ENCODE measurements at regions not wholly inside any gene's neighbourhood (a gene's known extent, or its start where the extent isn't known, plus 50 kb on each side); places are given as distances from the start of the nearest gene placed in this dataset.
"Not testable (repeated sequence)": the region's sequence is repeated elsewhere in the genome, so short reads cannot be mapped to it uniquely, and the experiment has no call there.

GRCh38 chr9:29437526-29437925 lies 1864.2 kb upstream of the C9orf72 start:
- no peak overlapping the region for H3K4me3 ChIP-seq
- H3K36me3 ChIP-seq (replicated peaks) = no peaks in the 10 kb centered on the region
- in situ Hi-C loops (cut with MboI; ENCODE audit: low sequenced_read_pairs) = no loop called here
- H3K9me3 ChIP-seq = no peaks in the 10 kb centered on the region
- no peaks in the 10 kb centered on the region for H3K4me1 ChIP-seq
- no peak for DNase-seq (ENCODE audit: low spot score in 2 of 2)
- H3K27me3 ChIP-seq (ENCODE audit: low read depth) = no peaks in the 10 kb centered on the region

GRCh38 chr9:29439961-29440360 lies 1866.7 kb upstream of the C9orf72 start:
- Histone ChIP-seq H3K36me3 (replicated peaks) (no peaks in the 10 kb centered on the region), H3K9me3 (no peaks in the 10 kb centered on the region), H3K4me1 (no peaks in the 10 kb centered on the region), H3K27me3 (ENCODE audit: low read depth) (no peaks in the 10 kb centered on the region), H3K4me3 (no peak overlapping the region)
- in situ Hi-C loops (cut with MboI; ENCODE audit: low sequenced_read_pairs) = no loop called here
- DNase-seq (ENCODE audit: low spot score in 2 of 2) = no peak

GRCh38 chr9:29440449-29440848 lies 1867.2 kb upstream of the C9orf72 start:
- H3K4me1 ChIP-seq = no peaks in the 10 kb centered on the region
- H3K36me3 ChIP-seq (replicated peaks) = no peaks in the 10 kb centered on the region
- H3K4me3 ChIP-seq = no peak overlapping the region
- H3K27me3 ChIP-seq (ENCODE audit: low read depth) = no peaks in the 10 kb centered on the region
- in situ Hi-C loops (cut with MboI; ENCODE audit: low sequenced_read_pairs) = no loop called here
- H3K9me3 ChIP-seq = no peaks in the 10 kb centered on the region
- DNase-seq (ENCODE audit: low spot score in 2 of 2) = no peak

- no peaks in the 10 kb centered on the region for H3K4me1 ChIP-seq
- H3K27me3 ChIP-seq (ENCODE audit: low read depth) = no peaks in the 10 kb centered on the region
- no peak overlapping the region for H3K4me3 ChIP-seq
- no peak for DNase-seq (ENCODE audit: low spot score in 2 of 2)
- H3K36me3 ChIP-seq (replicated peaks) = no peaks in the 10 kb centered on the region
- H3K9me3 ChIP-seq = no peaks in the 10 kb centered on the region
- in situ Hi-C loops (cut with MboI; ENCODE audit: low sequenced_read_pairs) = no loop called here
Measured at GRCh38 chr9:29445751-29446150, 1872.5 kb upstream of the C9orf72 start.

- DNase-seq (ENCODE audit: low spot score in 2 of 2) = no peak
- in situ Hi-C loops (cut with MboI; ENCODE audit: low sequenced_read_pairs) = no loop called here
- Histone ChIP-seq H3K27me3 (ENCODE audit: low read depth) (no peaks in the 10 kb centered on the region), H3K4me3 (no peak overlapping the region), H3K4me1 (no peaks in the 10 kb centered on the region), H3K9me3 (no peaks in the 10 kb centered on the region), H3K36me3 (replicated peaks) (no peaks in the 10 kb centered on the region)
Measured at GRCh38 chr9:29449306-29449705, 1876.0 kb upstream of the C9orf72 start.

- H3K27me3 ChIP-seq (ENCODE audit: low read depth); in situ Hi-C loops (cut with MboI; ENCODE audit: low sequenced_read_pairs); H3K36me3 ChIP-seq (replicated peaks); H3K9me3 ChIP-seq; H3K4me1 ChIP-seq; DNase-seq (ENCODE audit: low spot score in 2 of 2); H3K4me3 ChIP-seq: not testable (repeated sequence)
Measured at GRCh38 chr9:29450343-29450875, 1877.1 kb upstream of the C9orf72 start.

- H3K27me3 ChIP-seq (ENCODE audit: low read depth) = no peaks in the 10 kb centered on the region
- no peak overlapping the region for H3K4me3 ChIP-seq
- no peaks in the 10 kb centered on the region for H3K36me3 ChIP-seq (replicated peaks)
- no peaks in the 10 kb centered on the region for H3K4me1 ChIP-seq
- H3K9me3 ChIP-seq = no peaks in the 10 kb centered on the region; the same call in 1 of the 2 replicates
- DNase-seq (ENCODE audit: low spot score in 2 of 2) = no peak
- in situ Hi-C loops (cut with MboI; ENCODE audit: low sequenced_read_pairs) = no loop called here
Measured at GRCh38 chr9:29456940-29457339, 1883.7 kb upstream of the C9orf72 start.

GRCh38 chr9:29475471-29475870 lies 1902.2 kb upstream of the C9orf72 start:
- in situ Hi-C loops (cut with MboI; ENCODE audit: low sequenced_read_pairs) = no loop called here
- Histone ChIP-seq H3K4me1 (no peaks in the 10 kb centered on the region), H3K4me3 (no peak overlapping the region), H3K36me3 (replicated peaks) (no peaks in the 10 kb centered on the region), H3K9me3 (no peaks in the 10 kb centered on the region), H3K27me3 (ENCODE audit: low read depth) (no peaks in the 10 kb centered on the region)
- no peak for DNase-seq (ENCODE audit: low spot score in 2 of 2)

- Histone ChIP-seq H3K36me3 (replicated peaks) (no peaks in the 10 kb centered on the region), H3K4me1 (no peaks in the 10 kb centered on the region), H3K27me3 (ENCODE audit: low read depth) (no peaks in the 10 kb centered on the region), H3K9me3 (no peaks in the 10 kb centered on the region), H3K4me3 (no peak overlapping the region)
- no peak for DNase-seq (ENCODE audit: low spot score in 2 of 2)
- in situ Hi-C loops (cut with MboI; ENCODE audit: low sequenced_read_pairs) = no loop called here
Measured at GRCh38 chr9:29511680-29512079, 1938.4 kb upstream of the C9orf72 start.

GRCh38 chr9:29514336-29514735 lies 1941.1 kb upstream of the C9orf72 start:
- Histone ChIP-seq H3K9me3 (no peaks in the 10 kb centered on the region), H3K4me1 (no peaks in the 10 kb centered on the region), H3K4me3 (no peak overlapping the region), H3K27me3 (ENCODE audit: low read depth) (no peaks in the 10 kb centered on the region), H3K36me3 (replicated peaks) (no peaks in the 10 kb centered on the region)
- no peak for DNase-seq (ENCODE audit: low spot score in 2 of 2)
- in situ Hi-C loops (cut with MboI; ENCODE audit: low sequenced_read_pairs) = no loop called here

- H3K4me1 ChIP-seq = no peaks in the 10 kb centered on the region
- H3K4me3 ChIP-seq = no peak overlapping the region
- H3K36me3 ChIP-seq (replicated peaks) = no peaks in the 10 kb centered on the region
- DNase-seq (ENCODE audit: low spot score in 2 of 2) = no peak
- no peaks in the 10 kb centered on the region for H3K9me3 ChIP-seq
- in situ Hi-C loops (cut with MboI; ENCODE audit: low sequenced_read_pairs) = no loop called here
- H3K27me3 ChIP-seq (ENCODE audit: low read depth) = no peaks in the 10 kb centered on the region
Measured at GRCh38 chr9:29514862-29515261, 1941.6 kb upstream of the C9orf72 start.

GRCh38 chr9:29548436-29548835 lies 1975.2 kb upstream of the C9orf72 start:
- no peaks in the 10 kb centered on the region for H3K36me3 ChIP-seq (replicated peaks)
- H3K4me1 ChIP-seq = no peaks in the 10 kb centered on the region
- no peak for DNase-seq (ENCODE audit: low spot score in 2 of 2)
- H3K9me3 ChIP-seq = no peaks in the 10 kb centered on the region
- no peaks in the 10 kb centered on the region for H3K27me3 ChIP-seq (ENCODE audit: low read depth)
- H3K4me3 ChIP-seq = no peak overlapping the region
- in situ Hi-C loops (cut with MboI; ENCODE audit: low sequenced_read_pairs) = no loop called here

GRCh38 chr9:29555502-29555901 lies 1982.2 kb upstream of the C9orf72 start:
- Histone ChIP-seq H3K9me3 (no peaks in the 10 kb centered on the region), H3K36me3 (replicated peaks) (no peaks in the 10 kb centered on the region), H3K4me3 (no peak overlapping the region), H3K4me1 (no peaks in the 10 kb centered on the region), H3K27me3 (ENCODE audit: low read depth) (no peaks in the 10 kb centered on the region)
- in situ Hi-C loops (cut with MboI; ENCODE audit: low sequenced_read_pairs) = no loop called here
- no peak for DNase-seq (ENCODE audit: low spot score in 2 of 2)

GRCh38 chr9:29556317-29556716 lies 1983.0 kb upstream of the C9orf72 start:
- no peaks in the 10 kb centered on the region for H3K9me3 ChIP-seq
- DNase-seq (ENCODE audit: low spot score in 2 of 2) = no peak
- no peaks in the 10 kb centered on the region for H3K27me3 ChIP-seq (ENCODE audit: low read depth)
- no peaks in the 10 kb centered on the region for H3K4me1 ChIP-seq
- in situ Hi-C loops (cut with MboI; ENCODE audit: low sequenced_read_pairs) = no loop called here
- no peaks in the 10 kb centered on the region for H3K36me3 ChIP-seq (replicated peaks)
- no peak overlapping the region for H3K4me3 ChIP-seq

GRCh38 chr9:29556746-29557145 lies 1983.5 kb upstream of the C9orf72 start:
- no peak for DNase-seq (ENCODE audit: low spot score in 2 of 2)
- in situ Hi-C loops (cut with MboI; ENCODE audit: low sequenced_read_pairs) = no loop called here
- no peak overlapping the region for H3K4me3 ChIP-seq
- H3K4me1 ChIP-seq = no peaks in the 10 kb centered on the region
- H3K27me3 ChIP-seq (ENCODE audit: low read depth) = no peaks in the 10 kb centered on the region
- no peaks in the 10 kb centered on the region for H3K36me3 ChIP-seq (replicated peaks)
- H3K9me3 ChIP-seq = no peaks in the 10 kb centered on the region

All from HAP-1 (cell line).